Loucy (cell line): ENCODE measurements at regions not wholly inside any gene's neighbourhood (a gene's known extent, or its start where the extent isn't known, plus 50 kb on each side); places are given as distances from the start of the nearest gene placed in this dataset.

Source experiments
- CTCF ChIP-seq: fragments of 200-600 bp; sonication (generic); conservative IDR thresholded peaks from 2 replicates; pipeline ENCODE4 v1.5.1; 2014; ENCODE audit warnings: mild to moderate bottlenecking, antibody characterized with exemption, low read length
- EZH2phosphoT487 ChIP-seq: fragments of 200-600 bp; IDR thresholded peaks from 2 replicates; pipeline ENCODE4 v1.6.1; 2018; ENCODE audit warnings: antibody characterized with exemption, mild to moderate bottlenecking, moderate library complexity, borderline replicate concordance

- TF ChIP-seq CTCF: no peak
- no peak for TF ChIP-seq EZH2phosphoT487
Observed at GRCh38 chr5:5704352-5704751, 281.9 kb downstream of the ICE1 start.
